ENCODE measurements at regions not wholly inside any gene's neighbourhood (a gene's known extent, or its start where the extent isn't known, plus 50 kb on each side); places are given as distances from the start of the nearest gene placed in this dataset.

- H3K27me3 ChIP-seq (ENCODE audit: control insufficient read depth, insufficient read depth, low read length) = no peaks in the 10 kb centered on the region
- no peak overlapping the region for H3K4me3 ChIP-seq (ENCODE audit: low read depth, low read length)
- no peaks in the 10 kb centered on the region for H3K36me3 ChIP-seq (ENCODE audit: control insufficient read depth, insufficient read depth, low read length)
- no peak for TF ChIP-seq CTCF (IDR thresholded peaks at IDR 0.05; ENCODE audit: insufficient read depth, low read length, poor library complexity, severe bottlenecking)
- DNase-seq (ENCODE audit: low read depth) = no peak
Observed at GRCh38 chr4:123802082-123802645, 405.6 kb downstream of the SPRY1 start.

DNA sequence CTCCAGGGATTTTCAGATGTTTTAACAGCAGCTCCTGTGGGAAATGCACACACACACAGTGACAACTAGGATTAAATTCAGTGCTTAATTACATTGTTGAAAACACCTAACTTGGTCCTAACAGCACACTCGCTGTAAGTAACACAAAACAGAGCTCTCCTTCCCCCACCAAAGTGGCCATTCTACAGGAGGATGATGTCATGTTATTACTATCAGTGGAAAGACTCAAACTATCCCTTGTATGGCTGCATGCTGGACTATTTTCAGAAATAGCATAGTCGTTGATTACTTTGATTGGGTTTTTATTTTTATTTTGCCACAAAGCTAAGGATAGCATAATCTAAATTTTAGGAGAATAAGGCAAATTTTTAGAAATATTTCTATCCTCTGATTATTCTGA lies 406.3 kb downstream of the SPRY1 start:
- Histone ChIP-seq H3K4me3 (ENCODE audit: low read depth, low read length) (no peak overlapping the region), H3K27me3 (ENCODE audit: control insufficient read depth, insufficient read depth, low read length) (no peaks in the 10 kb centered on the region), H3K36me3 (ENCODE audit: control insufficient read depth, insufficient read depth, low read length) (no peaks in the 10 kb centered on the region)
- DNase-seq (ENCODE audit: low read depth) = no peak
- no peak for TF ChIP-seq CTCF (IDR thresholded peaks at IDR 0.05; ENCODE audit: insufficient read depth, low read length, poor library complexity, severe bottlenecking)

GRCh38 chr4:123804196-123804721 lies 407.7 kb downstream of the SPRY1 start:
- Histone ChIP-seq H3K36me3 (ENCODE audit: control insufficient read depth, insufficient read depth, low read length) (no peaks in the 10 kb centered on the region), H3K4me3 (ENCODE audit: low read depth, low read length) (no peak overlapping the region), H3K27me3 (ENCODE audit: control insufficient read depth, insufficient read depth, low read length) (no peaks in the 10 kb centered on the region)
- TF ChIP-seq CTCF (IDR thresholded peaks at IDR 0.05; ENCODE audit: insufficient read depth, low read length, poor library complexity, severe bottlenecking) = no peak
- no peak for DNase-seq (ENCODE audit: low read depth)

DNA sequence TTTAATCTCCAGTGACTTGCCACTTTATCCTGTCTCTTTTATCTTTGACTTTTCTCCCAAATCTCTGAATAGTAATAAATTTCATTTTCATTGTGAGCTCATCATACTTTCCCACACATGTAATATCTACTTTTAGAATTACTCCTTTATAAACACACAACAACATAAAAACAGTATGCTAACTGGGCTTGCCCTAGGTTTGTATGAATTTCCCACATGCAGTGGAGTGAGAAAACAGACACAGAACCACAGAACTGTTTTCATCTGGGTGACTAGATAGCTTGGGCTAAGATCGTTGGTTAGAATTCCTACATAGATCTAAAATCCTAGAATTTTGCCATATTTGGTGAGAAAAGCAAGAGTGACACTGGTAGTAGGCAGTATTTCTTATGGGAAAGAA lies 409.5 kb downstream of the SPRY1 start:
- TF ChIP-seq CTCF (IDR thresholded peaks at IDR 0.05; ENCODE audit: insufficient read depth, low read length, poor library complexity, severe bottlenecking) = no peak
- H3K27me3 ChIP-seq (ENCODE audit: control insufficient read depth, insufficient read depth, low read length) = no peaks in the 10 kb centered on the region
- H3K4me3 ChIP-seq (ENCODE audit: low read depth, low read length) = no peak overlapping the region
- no peaks in the 10 kb centered on the region for H3K36me3 ChIP-seq (ENCODE audit: control insufficient read depth, insufficient read depth, low read length)
- no peak for DNase-seq (ENCODE audit: low read depth)

- DNase-seq (ENCODE audit: low read depth) = no peak
- no peaks in the 10 kb centered on the region for H3K36me3 ChIP-seq (ENCODE audit: control insufficient read depth, insufficient read depth, low read length)
- no peaks in the 10 kb centered on the region for H3K27me3 ChIP-seq (ENCODE audit: control insufficient read depth, insufficient read depth, low read length)
- no peak for TF ChIP-seq CTCF (IDR thresholded peaks at IDR 0.05; ENCODE audit: insufficient read depth, low read length, poor library complexity, severe bottlenecking)
- H3K4me3 ChIP-seq (ENCODE audit: low read depth, low read length) = no peak overlapping the region
Observed at GRCh38 chr4:123807187-123807586, 410.6 kb downstream of the SPRY1 start.

DNA sequence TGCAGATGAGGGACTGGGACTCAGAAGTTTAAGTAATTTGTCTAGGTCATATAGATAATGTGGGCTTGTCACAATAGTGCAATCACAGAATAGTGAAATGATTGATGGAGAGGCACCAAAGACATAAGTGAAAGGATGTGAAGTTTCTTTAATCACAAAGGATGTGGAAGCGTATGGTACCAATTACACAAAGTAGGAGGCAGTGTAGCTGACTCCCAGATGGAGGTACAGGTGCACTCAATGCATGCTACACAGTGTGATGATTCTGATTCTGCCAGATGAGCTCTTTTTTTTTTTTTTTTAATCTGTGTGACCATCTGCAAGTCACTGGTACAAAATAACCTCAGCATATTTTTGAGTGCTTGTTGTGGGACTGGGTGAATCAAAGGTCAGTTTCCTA lies 411.3 kb downstream of the SPRY1 start:
- DNase-seq (ENCODE audit: low read depth) = no peak
- H3K4me3 ChIP-seq (ENCODE audit: low read depth, low read length) = no peak overlapping the region
- H3K36me3 ChIP-seq (ENCODE audit: control insufficient read depth, insufficient read depth, low read length) = no peaks in the 10 kb centered on the region
- no peaks in the 10 kb centered on the region for H3K27me3 ChIP-seq (ENCODE audit: control insufficient read depth, insufficient read depth, low read length)
- no peak for TF ChIP-seq CTCF (IDR thresholded peaks at IDR 0.05; ENCODE audit: insufficient read depth, low read length, poor library complexity, severe bottlenecking)
